ENCODE measurements at regions not wholly inside any gene's neighbourhood (a gene's known extent, or its start where the extent isn't known, plus 50 kb on each side); places are given as distances from the start of the nearest gene placed in this dataset.

DNA sequence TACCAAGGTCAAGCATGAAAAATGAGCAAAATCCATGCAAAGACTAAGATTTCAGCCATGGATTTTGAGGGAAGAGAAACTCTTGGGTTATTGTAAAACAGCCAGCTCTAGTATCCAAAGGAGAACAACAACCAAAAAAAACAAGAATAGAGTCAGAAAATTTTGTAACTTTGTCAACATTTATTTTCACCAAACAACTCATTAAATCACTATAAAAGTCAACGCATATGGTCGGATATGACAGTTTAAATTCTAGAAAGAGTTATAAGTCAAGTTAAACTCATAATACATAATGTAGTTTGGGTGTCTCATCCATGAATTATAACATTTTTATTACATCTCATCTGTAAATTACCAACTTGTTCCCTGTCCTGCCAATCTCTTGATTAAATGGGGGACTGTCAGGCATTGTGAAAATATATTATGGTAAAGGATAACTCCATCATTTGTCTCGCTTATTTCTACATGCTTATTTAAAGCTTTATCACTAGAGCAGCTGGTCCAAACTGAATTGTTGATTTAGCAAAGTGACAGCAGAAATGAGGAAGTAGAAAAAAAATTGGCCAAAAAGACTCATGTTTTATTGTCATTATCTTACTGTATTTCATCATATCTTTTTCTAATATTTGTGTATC is 224.8 kb upstream of the NOCT start:
- TF ChIP-seq SNAI2 (CRISPR knock-in tag; IDR thresholded peaks at IDR 0.05) (no peak), GLIS3 (CRISPR knock-in tag; IDR thresholded peaks at IDR 0.05) (no peak), CSDC2 (CRISPR knock-in tag; IDR thresholded peaks at IDR 0.05) (no peak), ZFP30 (CRISPR knock-in tag; IDR thresholded peaks at IDR 0.05) (no peak), TCF4 (CRISPR knock-in tag; IDR thresholded peaks at IDR 0.05; ENCODE audit: borderline replicate concordance) (no peak)
- TF ChIP-seq, protein P1, sequence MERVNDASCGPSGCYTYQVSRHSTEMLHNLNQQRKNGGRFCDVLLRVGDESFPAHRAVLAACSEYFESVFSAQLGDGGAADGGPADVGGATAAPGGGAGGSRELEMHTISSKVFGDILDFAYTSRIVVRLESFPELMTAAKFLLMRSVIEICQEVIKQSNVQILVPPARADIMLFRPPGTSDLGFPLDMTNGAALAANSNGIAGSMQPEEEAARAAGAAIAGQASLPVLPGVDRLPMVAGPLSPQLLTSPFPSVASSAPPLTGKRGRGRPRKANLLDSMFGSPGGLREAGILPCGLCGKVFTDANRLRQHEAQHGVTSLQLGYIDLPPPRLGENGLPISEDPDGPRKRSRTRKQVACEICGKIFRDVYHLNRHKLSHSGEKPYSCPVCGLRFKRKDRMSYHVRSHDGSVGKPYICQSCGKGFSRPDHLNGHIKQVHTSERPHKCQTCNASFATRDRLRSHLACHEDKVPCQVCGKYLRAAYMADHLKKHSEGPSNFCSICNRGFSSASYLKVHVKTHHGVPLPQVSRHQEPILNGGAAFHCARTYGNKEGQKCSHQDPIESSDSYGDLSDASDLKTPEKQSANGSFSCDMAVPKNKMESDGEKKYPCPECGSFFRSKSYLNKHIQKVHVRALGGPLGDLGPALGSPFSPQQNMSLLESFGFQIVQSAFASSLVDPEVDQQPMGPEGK (CRISPR knock-in tag; IDR thresholded peaks at IDR 0.05; ENCODE audit: borderline replicate concordance): no peak

All from SK-N-SH treated with all-trans-retinoic acid at 6 μM for 48 hours (cell line).